ENCODE measurements at regions not wholly inside any gene's neighbourhood (a gene's known extent, or its start where the extent isn't known, plus 50 kb on each side); places are given as distances from the start of the nearest gene placed in this dataset.

DNA sequence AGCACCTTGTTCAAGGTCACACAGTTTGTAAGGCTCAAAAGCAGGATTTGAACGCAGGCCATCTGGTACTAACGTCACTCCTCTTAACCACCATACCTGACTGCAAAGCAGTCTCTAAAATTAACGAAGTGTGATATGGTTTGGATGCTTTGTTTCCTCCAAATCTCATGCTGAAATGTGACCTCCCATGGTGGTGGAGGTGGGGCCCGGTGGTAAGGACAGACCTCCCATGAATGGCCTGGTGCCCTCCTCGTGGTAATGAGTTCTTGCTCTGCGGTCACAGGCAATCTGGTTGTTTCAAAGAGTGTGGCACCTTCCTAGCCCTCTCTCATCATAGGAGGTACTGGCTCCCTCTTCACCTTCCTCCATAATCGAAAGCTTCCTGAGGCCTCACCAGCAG, 102.2 kb upstream of the BCL2L14 start:
- 90 to 95% methylated on average over 7 of the region's 7 CpGs for WGBS, 2 donors
- intact Hi-C loops (cut with DNase I): no loop called here
- no peak overlapping the region for H3K4me3 ChIP-seq (replicated peaks in 1 of 3)
- no peaks in the 10 kb centered on the region for H3K9me3 ChIP-seq
- no peak for DNase-seq
- H3K27me3 ChIP-seq: no peaks in the 10 kb centered on the region
- TF ChIP-seq POLR2A (IDR thresholded peaks at IDR 0.05): no peak
- TF ChIP-seq, protein P1, sequence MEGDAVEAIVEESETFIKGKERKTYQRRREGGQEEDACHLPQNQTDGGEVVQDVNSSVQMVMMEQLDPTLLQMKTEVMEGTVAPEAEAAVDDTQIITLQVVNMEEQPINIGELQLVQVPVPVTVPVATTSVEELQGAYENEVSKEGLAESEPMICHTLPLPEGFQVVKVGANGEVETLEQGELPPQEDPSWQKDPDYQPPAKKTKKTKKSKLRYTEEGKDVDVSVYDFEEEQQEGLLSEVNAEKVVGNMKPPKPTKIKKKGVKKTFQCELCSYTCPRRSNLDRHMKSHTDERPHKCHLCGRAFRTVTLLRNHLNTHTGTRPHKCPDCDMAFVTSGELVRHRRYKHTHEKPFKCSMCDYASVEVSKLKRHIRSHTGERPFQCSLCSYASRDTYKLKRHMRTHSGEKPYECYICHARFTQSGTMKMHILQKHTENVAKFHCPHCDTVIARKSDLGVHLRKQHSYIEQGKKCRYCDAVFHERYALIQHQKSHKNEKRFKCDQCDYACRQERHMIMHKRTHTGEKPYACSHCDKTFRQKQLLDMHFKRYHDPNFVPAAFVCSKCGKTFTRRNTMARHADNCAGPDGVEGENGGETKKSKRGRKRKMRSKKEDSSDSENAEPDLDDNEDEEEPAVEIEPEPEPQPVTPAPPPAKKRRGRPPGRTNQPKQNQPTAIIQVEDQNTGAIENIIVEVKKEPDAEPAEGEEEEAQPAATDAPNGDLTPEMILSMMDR (IDR thresholded peaks at IDR 0.05): no peak
- H3K36me3 ChIP-seq: no peaks in the 10 kb centered on the region
- H3K27ac ChIP-seq: no peak overlapping the region
- H3K4me1 ChIP-seq: peaks cover 7% of the 10 kb centered on the region in 2 donors

DNA sequence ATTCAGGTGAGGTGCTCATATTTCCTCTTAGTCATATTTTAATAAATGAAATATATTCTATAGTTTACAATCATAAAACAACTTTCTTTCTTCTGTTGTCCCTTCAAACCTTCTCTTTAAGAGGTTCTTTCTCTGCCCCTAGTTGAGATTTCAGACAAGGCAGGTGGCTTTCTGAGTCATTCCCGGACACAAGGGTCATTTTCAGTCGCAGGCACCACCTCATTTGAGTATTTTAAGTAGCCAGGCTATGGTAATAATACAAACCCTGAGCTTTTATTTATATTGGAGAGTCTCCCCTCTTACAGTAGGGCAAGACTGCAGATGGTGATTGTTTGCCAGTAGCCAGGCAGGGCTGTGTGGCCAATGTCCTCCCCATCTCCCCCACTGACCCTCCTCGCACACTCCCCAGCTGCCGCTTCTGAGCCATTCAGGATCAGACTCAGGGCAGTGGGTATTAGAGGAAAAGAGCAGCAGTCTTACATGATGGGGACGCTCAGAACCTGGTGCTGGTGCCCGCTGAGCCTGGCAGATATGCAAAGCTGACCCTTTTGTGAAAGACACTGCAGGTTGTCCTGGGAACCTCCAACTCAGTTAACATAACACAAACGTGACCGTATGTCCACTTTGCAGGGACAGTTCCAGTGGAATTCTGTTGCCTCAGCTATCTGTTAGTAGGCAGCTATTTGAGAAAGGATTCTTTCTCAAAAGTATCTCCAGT, 101.1 kb upstream of the BCL2L14 start:
- H3K4me3 ChIP-seq (replicated peaks in 1 of 3): no peak overlapping the region
- H3K27me3 ChIP-seq: no peaks in the 10 kb centered on the region
- TF ChIP-seq, protein P1 (IDR thresholded peaks at IDR 0.05): no peak
- no peak for TF ChIP-seq POLR2A (IDR thresholded peaks at IDR 0.05)
- peaks cover 10 to 14% of the 10 kb centered on the region in 2 donors for H3K4me1 ChIP-seq
- WGBS, 2 donors: 77 to 80% methylated on average over 8 of the region's 8 CpGs
- no peak for DNase-seq
- no peaks in the 10 kb centered on the region for H3K9me3 ChIP-seq
- intact Hi-C loops (cut with DNase I): no loop called here
- no peak overlapping the region for H3K27ac ChIP-seq
- H3K36me3 ChIP-seq: no peaks in the 10 kb centered on the region

DNA sequence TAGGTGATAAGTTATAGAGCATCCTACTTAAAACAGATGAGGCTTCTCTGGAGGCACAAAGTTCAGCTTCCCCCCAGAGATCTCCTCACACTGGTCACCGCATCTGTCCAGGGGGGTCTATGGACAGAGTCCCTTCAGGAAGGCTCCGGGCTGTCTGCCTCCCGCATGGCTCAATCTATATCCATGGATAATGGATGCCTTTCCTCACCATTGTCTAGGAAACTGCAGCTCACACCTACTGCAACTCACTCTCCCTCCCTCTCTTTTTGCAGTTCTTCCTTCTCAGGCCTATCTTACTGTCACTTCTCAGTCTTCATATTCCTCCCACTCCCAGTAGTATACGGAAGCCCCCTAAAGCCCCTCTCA, 100.6 kb upstream of the BCL2L14 start:
- no peak for DNase-seq
- H3K9me3 ChIP-seq: no peaks in the 10 kb centered on the region
- 68 to 87% methylated on average over 4 of the region's 4 CpGs for WGBS, 2 donors
- no peaks in the 10 kb centered on the region for H3K27me3 ChIP-seq
- H3K36me3 ChIP-seq: no peaks in the 10 kb centered on the region
- no peak overlapping the region for H3K27ac ChIP-seq
- H3K4me3 ChIP-seq (replicated peaks in 1 of 3): no peak overlapping the region
- TF ChIP-seq POLR2A (IDR thresholded peaks at IDR 0.05): no peak
- TF ChIP-seq, protein P1 (IDR thresholded peaks at IDR 0.05): no peak
- intact Hi-C loops (cut with DNase I): no loop called here
- H3K4me1 ChIP-seq: peaks cover 10 to 14% of the 10 kb centered on the region in 2 donors

DNA sequence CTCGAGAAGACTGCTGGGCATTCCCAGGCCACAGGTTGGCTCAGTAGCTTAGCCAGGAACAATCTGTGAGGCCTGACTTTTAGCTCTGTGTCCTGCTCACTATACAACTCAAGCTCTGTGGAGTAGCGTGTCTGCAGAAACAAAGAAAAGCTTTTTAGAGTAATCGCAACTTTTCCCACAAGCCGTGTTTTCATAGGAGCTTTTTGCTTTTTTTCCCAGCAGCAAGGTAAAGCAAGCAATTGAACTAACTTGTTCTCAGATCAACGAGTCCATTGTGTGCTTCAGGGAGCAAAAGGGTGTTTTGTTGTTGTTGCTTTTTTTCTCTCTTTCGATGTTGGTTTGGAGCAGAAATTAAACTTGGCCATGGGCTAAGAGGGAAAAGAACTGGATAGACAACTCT, 97.3 kb upstream of the BCL2L14 start:
- Histone ChIP-seq H3K4me1 (peaks cover 10 to 14% of the 10 kb centered on the region in 2 donors), H3K9me3 (no peaks in the 10 kb centered on the region), H3K27me3 (no peaks in the 10 kb centered on the region), H3K36me3 (no peaks in the 10 kb centered on the region), H3K4me3 (replicated peaks in 1 of 3) (no peak overlapping the region), H3K27ac (peak overlapping the region in 2 of 3 donors; percentile 45 to 67)
- intact Hi-C loops (cut with DNase I): no loop called here
- peak; percentile 24 to 42 for DNase-seq
- WGBS, 2 donors: 26 to 34% methylated on average over 6 of the region's 6 CpGs
- TF ChIP-seq, protein P1 (IDR thresholded peaks at IDR 0.05): no peak
- TF ChIP-seq POLR2A (IDR thresholded peaks at IDR 0.05): no peak

DNA sequence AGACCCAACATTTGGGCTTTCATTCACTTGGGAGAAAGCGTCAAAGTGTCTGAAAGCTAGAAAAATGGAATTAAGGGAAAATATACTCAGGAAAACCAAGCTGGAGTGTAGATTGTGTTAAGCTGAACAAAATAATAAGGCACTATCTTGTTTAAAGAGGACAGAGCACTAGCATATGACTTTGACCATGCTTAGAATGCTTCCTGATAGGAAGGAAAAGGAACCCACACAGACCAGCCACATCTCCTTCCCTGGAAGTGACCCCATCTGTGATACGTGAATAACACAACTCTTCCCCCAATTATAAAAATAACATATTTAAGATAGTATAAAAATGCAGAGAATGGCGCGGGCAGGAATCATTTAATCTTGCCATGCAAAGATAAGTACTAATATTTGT, 94.7 kb upstream of the BCL2L14 start:
- DNase-seq: no peak
- Histone ChIP-seq H3K36me3 (no peaks in the 10 kb centered on the region), H3K27me3 (no peaks in the 10 kb centered on the region), H3K4me1 (peaks cover 10 to 14% of the 10 kb centered on the region in 2 donors), H3K9me3 (no peaks in the 10 kb centered on the region), H3K27ac (no peak overlapping the region), H3K4me3 (replicated peaks in 1 of 3) (no peak overlapping the region)
- no peak for TF ChIP-seq POLR2A (IDR thresholded peaks at IDR 0.05)
- 62 to 66% methylated on average over 4 of the region's 4 CpGs for WGBS, 2 donors
- intact Hi-C loops (cut with DNase I): no loop called here
